Omental fat pad (tissue), 3 donors: ENCODE measurements at regions not wholly inside any gene's neighbourhood (a gene's known extent, or its start where the extent isn't known, plus 50 kb on each side); places are given as distances from the start of the nearest gene placed in this dataset.
"Not testable (repeated sequence)": the region's sequence is repeated elsewhere in the genome, so short reads cannot be mapped to it uniquely, and the experiment has no call there.

ENCODE experiments used
- ATAC-seq: fragments of 150-250 bp; one replicate; pipeline ENCODE4 v1.9.1; 2016; ENCODE audit warnings: mild to moderate bottlenecking, moderate library complexity; ENCODE audit not compliant: low FRiP score
- DNase-seq: peaks from one replicate; pipeline ENCODE4 v3.0.0-alpha.2; 2019; ENCODE audit warnings: low spot score
- TF ChIP-seq, protein P1 (sequence below), 3 donors: fragments of 450-650 bp; IDR thresholded peaks; one replicate each; pipeline ENCODE4 v1.5.1; 2016 to 2017; ENCODE audit warnings: antibody characterized with exemption in 3 of 3, mild to moderate bottlenecking in 3 of 3, moderate library complexity in 2 of 3

DNA sequence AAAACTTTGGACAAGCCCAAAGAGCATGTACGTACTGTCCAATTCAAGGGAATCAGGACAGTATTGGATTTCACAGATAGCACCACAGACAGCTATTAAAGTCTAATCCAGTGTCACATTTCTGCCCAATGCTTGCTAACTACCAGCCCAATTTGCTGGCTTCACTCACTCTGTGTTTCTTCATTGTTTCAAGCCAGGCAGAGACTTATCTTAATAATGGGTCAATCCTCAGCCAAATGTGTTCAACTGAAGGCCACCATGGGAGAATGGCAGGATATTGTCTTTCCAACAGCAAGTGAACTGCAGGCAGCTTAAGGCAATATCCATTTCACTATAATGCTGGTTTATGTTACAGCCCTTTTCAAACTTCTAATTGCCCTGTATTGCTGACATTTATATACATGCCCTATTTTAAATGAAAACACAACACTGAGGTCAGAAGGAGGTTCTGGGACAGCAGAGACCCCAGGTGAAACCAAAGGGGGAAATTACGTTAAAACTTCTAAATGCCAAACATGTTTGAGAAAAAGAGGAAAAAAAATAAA is 142.1 kb upstream of the RSPO3 start:
- DNase-seq (no peak), ATAC-seq (no peak)
- TF ChIP-seq, protein P1, sequence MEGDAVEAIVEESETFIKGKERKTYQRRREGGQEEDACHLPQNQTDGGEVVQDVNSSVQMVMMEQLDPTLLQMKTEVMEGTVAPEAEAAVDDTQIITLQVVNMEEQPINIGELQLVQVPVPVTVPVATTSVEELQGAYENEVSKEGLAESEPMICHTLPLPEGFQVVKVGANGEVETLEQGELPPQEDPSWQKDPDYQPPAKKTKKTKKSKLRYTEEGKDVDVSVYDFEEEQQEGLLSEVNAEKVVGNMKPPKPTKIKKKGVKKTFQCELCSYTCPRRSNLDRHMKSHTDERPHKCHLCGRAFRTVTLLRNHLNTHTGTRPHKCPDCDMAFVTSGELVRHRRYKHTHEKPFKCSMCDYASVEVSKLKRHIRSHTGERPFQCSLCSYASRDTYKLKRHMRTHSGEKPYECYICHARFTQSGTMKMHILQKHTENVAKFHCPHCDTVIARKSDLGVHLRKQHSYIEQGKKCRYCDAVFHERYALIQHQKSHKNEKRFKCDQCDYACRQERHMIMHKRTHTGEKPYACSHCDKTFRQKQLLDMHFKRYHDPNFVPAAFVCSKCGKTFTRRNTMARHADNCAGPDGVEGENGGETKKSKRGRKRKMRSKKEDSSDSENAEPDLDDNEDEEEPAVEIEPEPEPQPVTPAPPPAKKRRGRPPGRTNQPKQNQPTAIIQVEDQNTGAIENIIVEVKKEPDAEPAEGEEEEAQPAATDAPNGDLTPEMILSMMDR (IDR thresholded peaks at IDR 0.05): no peak

DNA sequence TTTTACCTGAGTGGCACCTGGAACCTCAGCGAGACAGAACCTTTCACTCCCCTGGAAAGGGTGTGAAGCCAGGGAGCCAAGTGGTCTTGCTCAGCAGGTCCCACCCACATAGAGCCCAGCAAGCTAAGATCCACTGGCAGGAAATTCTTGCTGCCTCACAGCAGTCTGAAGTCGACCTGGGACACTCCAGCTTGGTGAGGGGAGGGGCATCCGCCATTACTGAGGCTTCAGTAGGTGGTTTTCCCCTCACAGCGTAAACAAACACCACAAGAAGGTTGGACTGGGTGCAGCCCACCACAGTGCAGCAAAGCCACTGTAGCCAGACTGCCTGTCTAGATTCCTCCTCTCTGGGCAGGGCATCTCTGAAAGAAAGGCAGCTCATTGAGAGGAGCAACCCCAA is 134.7 kb upstream of the RSPO3 start:
- ATAC-seq: no peak

DNA sequence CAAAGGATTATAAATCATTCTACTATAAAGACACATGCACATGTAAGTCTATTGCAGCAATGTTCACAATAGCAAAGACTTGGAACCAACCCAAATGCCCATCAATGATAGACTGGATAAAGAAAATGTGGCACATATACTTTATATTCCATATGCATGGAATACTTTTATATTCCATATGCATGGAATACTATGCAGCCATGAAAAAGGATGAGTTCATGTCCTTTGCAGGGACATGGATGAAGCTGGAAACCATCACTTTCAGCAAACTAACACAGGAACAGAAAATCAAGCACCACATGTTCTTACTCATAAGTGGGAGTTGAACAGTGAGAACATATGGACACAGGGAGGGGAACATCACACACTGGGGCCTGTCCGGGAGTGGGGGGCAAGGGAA is 130.3 kb upstream of the RSPO3 start:
- ATAC-seq, DNase-seq: not testable (repeated sequence)

More for the DNA sequence above, 134.7 kb upstream of the RSPO3 start:
- TF ChIP-seq, protein P1 (IDR thresholded peaks at IDR 0.05): no peak
- no peak for DNase-seq

DNA sequence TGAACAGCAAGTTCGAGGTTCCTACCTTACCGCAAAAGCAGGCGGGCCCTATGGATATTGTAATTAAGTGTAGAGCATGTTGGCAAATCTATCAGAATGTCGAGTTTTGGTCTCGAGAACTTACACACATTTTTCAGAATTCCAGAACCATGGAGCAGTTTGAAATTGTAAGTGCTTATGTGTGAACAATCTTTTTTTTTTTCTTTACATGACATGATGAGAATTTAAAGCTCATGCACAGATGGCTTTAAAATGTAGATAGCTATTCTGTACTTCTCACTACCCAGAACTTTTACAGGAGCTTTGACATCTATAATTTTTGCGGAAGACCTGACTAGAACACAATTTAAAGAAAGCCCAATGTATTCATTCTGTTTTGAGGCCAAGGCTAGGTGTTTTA is 117.8 kb upstream of the RSPO3 start:
- TF ChIP-seq, protein P1 (IDR thresholded peaks at IDR 0.05): no peak
- DNase-seq: no peak
- ATAC-seq: no peak

DNA sequence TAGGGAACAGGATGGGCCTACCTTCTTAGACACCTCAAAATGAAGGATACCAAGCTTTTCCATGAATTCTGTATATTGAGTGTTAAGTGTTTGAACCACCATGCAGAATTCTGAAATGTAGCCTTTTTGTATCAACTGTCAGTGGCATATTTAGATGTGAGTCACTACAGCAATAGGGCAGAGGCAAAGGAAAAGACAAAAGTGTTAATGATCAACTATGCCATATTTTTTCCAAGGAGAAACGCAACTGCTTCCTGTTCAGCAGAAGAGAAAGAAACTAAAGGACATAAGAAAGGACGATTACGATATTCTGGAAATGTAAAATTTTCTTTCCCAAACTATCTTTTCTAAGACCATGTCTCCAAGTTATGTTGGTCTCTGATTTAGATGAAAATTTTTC is 104.6 kb upstream of the RSPO3 start:
- ATAC-seq (no peak), DNase-seq (no peak)
- TF ChIP-seq, protein P1 (IDR thresholded peaks at IDR 0.05): no peak

DNA sequence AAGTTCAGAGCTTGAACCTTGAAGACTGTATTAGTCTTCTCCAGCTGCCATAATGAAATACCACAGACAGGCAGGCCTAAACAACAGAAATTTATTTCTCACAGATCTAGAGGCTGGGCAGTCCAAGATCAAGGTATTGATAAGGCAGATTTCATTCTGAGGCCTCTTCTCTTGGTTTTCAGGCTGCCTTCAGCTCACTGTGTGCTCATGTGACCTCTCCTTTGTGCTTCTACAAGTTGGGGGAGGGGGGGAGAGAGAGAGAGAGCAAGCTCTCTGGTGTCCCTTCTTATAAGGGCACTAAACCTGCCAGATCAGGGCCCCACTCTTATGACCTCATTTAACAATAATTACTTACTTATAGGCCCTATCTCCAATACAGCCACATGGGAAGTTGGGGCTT is 102.6 kb upstream of the RSPO3 start:
- TF ChIP-seq, protein P1 (IDR thresholded peaks at IDR 0.05): no peak
- DNase-seq (no peak), ATAC-seq (no peak)

DNA sequence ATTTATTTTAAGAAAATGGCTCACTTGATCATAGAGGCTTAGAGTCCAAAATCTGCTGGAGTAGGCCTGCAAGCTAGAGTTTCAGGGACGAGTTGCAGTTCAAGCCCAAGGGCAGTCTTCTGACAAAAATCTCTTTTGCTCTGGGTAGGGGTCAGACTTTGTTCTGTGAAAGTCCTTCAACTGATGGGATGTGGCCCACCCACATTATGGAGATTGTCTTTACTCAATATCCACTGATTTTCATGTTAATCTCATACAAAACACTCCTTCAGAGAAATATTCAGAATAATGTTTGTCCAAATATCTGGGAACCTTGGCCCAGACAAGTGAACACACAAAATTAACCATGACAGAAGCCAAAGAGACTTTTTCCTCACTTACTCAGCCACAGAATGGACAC is 98.6 kb upstream of the RSPO3 start:
- ATAC-seq (no peak), DNase-seq (no peak)
- TF ChIP-seq, protein P1 (IDR thresholded peaks at IDR 0.05): no peak

DNA sequence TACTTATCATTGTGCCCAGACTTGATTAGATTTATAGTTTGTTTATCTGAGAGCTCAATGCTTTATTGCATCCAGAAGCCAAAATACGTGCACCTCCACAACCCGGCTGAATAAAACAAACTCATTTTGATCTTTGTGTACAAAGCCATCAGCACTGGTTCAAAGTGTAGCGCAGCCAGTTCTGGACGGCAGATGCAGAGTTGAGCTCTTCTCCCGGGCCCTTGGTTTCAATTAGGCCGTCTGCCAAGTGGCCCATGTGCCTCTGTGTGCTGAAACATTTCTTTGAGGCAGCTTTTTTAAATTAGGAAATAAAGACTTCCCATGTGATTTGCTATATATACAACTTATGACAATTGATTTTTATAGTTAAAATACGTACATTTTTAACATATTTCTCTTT is 96.2 kb upstream of the RSPO3 start:
- no peak for DNase-seq

More for the DNA sequence above, 96.2 kb upstream of the RSPO3 start:
- TF ChIP-seq, protein P1 (IDR thresholded peaks at IDR 0.05): no peak
- ATAC-seq: no peak
